COR-L47 (cell line): ENCODE measurements at regions not wholly inside any gene's neighbourhood (a gene's known extent, or its start where the extent isn't known, plus 50 kb on each side); places are given as distances from the start of the nearest gene placed in this dataset.

Experiments
- DNase-seq: peaks from one replicate; lab custom pipeline; 2025; lab: John Stamatoyannopoulos, UW

- DNase-seq, result no peak
Observed at GRCh38 chr3:88573472-88573871, 423.7 kb downstream of the C3orf38 start.

- no peak for DNase-seq
Observed at GRCh38 chr3:88574146-88574545, 424.4 kb downstream of the C3orf38 start.

- no peak for DNase-seq
Observed at GRCh38 chr3:88584451-88584850, 434.7 kb downstream of the C3orf38 start.

- no peak for DNase-seq
Observed at GRCh38 chr3:88586121-88586640, 436.4 kb downstream of the C3orf38 start.

- DNase-seq, result no peak
Observed at GRCh38 chr3:88589138-88589537, 439.4 kb downstream of the C3orf38 start.

- DNase-seq, result no peak
Observed at GRCh38 chr3:88595026-88595425, 445.3 kb downstream of the C3orf38 start.

- DNase-seq, result no peak
Observed at GRCh38 chr3:88596451-88596850, 446.7 kb downstream of the C3orf38 start.

- no peak for DNase-seq
Observed at GRCh38 chr3:88610820-88611219, 461.1 kb downstream of the C3orf38 start.

- DNase-seq, result no peak
Observed at GRCh38 chr3:88611826-88612326, 462.1 kb downstream of the C3orf38 start.

- no peak for DNase-seq
Observed at GRCh38 chr3:88616413-88616812, 466.7 kb downstream of the C3orf38 start.

GRCh38 chr3:88617283-88617682 lies 467.5 kb downstream of the C3orf38 start:
- DNase-seq, result no peak

GRCh38 chr3:88618021-88618645 lies 468.4 kb downstream of the C3orf38 start:
- no peak for DNase-seq

- no peak for DNase-seq
Observed at GRCh38 chr3:88621586-88621985, 471.8 kb downstream of the C3orf38 start.

GRCh38 chr3:88623709-88624108 lies 473.9 kb downstream of the C3orf38 start:
- no peak for DNase-seq

GRCh38 chr3:88626456-88627120 lies 476.8 kb downstream of the C3orf38 start:
- no peak for DNase-seq

- DNase-seq, result no peak
Observed at GRCh38 chr3:88628901-88629300, 478.5 kb upstream of the EPHA3 start.

GRCh38 chr3:88632226-88632625 lies 475.2 kb upstream of the EPHA3 start:
- DNase-seq, result no peak

GRCh38 chr3:88640581-88640980 lies 466.8 kb upstream of the EPHA3 start:
- no peak for DNase-seq

- no peak for DNase-seq
Observed at GRCh38 chr3:88641033-88641604, 466.3 kb upstream of the EPHA3 start.

- no peak for DNase-seq
Observed at GRCh38 chr3:88657459-88657858, 450.0 kb upstream of the EPHA3 start.

- DNase-seq, result peak; percentile 16
Observed at GRCh38 chr3:88661433-88661824, 446.0 kb upstream of the EPHA3 start.

- no peak for DNase-seq
Observed at GRCh38 chr3:88668180-88668579, 439.2 kb upstream of the EPHA3 start.

GRCh38 chr3:88671573-88671972 lies 435.8 kb upstream of the EPHA3 start:
- no peak for DNase-seq
